ENCODE measurements at regions not wholly inside any gene's neighbourhood (a gene's known extent, or its start where the extent isn't known, plus 50 kb on each side); places are given as distances from the start of the nearest gene placed in this dataset.

- Mint-ChIP-seq H3K9me3 (peaks cover 0 to 5% of the 10 kb centered on the region in 2 experiments; a peak in 4 of 5 replicates), H3K27ac (0 out of 7 replicates have a peak overlapping the region, but pooled peaks of 1 of the 3 experiments have one; percentile 46), H3K4me3 (no peak overlapping the region), H3K4me1 (no peaks in the 10 kb centered on the region), H3K27me3 (ENCODE audit: low read depth) (no peaks in the 10 kb centered on the region), H3K36me3 (ENCODE audit: insufficient read depth in 1 of 3, low read depth in 3 of 3) (peaks cover 0 to 5% (median 5%) of the 10 kb centered on the region in 3 experiments; a peak in 3 of 7 replicates)
- Histone ChIP-seq H3K27ac (ENCODE audit: insufficient read length, low read depth, low read length) (no peak overlapping the region), H3K27me3 (ENCODE audit: insufficient read depth, low read length) (no peaks in the 10 kb centered on the region), H4K8ac (replicated peaks; ENCODE audit: insufficient read length, low read depth, low read length) (no peak overlapping the region), H2BK15ac (ENCODE audit: low read depth, low read length) (no peak overlapping the region), H3K56ac (ENCODE audit: insufficient read length, low read depth, low read length) (no peak overlapping the region), H2BK5ac (ENCODE audit: insufficient read length, low read length) (no peak overlapping the region), H3K79me2 (ENCODE audit: insufficient read depth, low read length) (no peaks in the 10 kb centered on the region), H3K18ac (ENCODE audit: insufficient read length, low read depth, low read length) (no peak overlapping the region), H3K9me3 (ENCODE audit: control insufficient read depth, low read depth, low read length) (no peaks in the 10 kb centered on the region), H3K23ac (ENCODE audit: insufficient read length, low read depth, low read length) (no peak overlapping the region), H3K14ac (ENCODE audit: insufficient read depth, low read length) (no peak overlapping the region), H2AK5ac (ENCODE audit: insufficient read length, low read length) (no peak overlapping the region), H4K5ac (ENCODE audit: insufficient read length, low read depth, low read length) (no peak overlapping the region), H2BK12ac (ENCODE audit: insufficient read length, low read depth, low read length) (no peak overlapping the region), H4K20me1 (ENCODE audit: control insufficient read depth, insufficient read depth, insufficient read length) (no peaks in the 10 kb centered on the region), H3K4me2 (ENCODE audit: insufficient read depth, insufficient read length, low read length) (no peak overlapping the region), H3K4ac (ENCODE audit: low read depth, low read length) (no peak overlapping the region), H3K4me1 (ENCODE audit: insufficient read depth, low read length) (no peaks in the 10 kb centered on the region), H3K79me1 (ENCODE audit: insufficient read depth, low read depth, low read length, poor library complexity, severe bottlenecking) (no peaks in the 10 kb centered on the region), H2AFZ (ENCODE audit: low read length) (no peak overlapping the region), H3T11ph (ENCODE audit: low read length) (no peak overlapping the region), H2BK20ac (ENCODE audit: low read depth, low read length, poor library complexity, severe bottlenecking) (no peak overlapping the region), H3K9ac (ENCODE audit: extremely low read depth, insufficient read length, low read length) (no peak overlapping the region), H4K91ac (ENCODE audit: insufficient read length, low read depth, low read length) (no peak overlapping the region), H3K23me2 (ENCODE audit: insufficient read length, low read depth, low read length, poor library complexity, severe bottlenecking) (no peaks in the 10 kb centered on the region), H2BK120ac (ENCODE audit: low read depth, low read length, poor library complexity, severe bottlenecking) (no peak overlapping the region)
- TF ChIP-seq, protein P1, sequence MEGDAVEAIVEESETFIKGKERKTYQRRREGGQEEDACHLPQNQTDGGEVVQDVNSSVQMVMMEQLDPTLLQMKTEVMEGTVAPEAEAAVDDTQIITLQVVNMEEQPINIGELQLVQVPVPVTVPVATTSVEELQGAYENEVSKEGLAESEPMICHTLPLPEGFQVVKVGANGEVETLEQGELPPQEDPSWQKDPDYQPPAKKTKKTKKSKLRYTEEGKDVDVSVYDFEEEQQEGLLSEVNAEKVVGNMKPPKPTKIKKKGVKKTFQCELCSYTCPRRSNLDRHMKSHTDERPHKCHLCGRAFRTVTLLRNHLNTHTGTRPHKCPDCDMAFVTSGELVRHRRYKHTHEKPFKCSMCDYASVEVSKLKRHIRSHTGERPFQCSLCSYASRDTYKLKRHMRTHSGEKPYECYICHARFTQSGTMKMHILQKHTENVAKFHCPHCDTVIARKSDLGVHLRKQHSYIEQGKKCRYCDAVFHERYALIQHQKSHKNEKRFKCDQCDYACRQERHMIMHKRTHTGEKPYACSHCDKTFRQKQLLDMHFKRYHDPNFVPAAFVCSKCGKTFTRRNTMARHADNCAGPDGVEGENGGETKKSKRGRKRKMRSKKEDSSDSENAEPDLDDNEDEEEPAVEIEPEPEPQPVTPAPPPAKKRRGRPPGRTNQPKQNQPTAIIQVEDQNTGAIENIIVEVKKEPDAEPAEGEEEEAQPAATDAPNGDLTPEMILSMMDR (conservative IDR thresholded peaks at IDR 0.05), result no peak
- DNase-seq, result no peak
- WGBS (ENCODE audit: extremely low coverage, insufficient read length, low lambda C conversion rate), result no CpG with 5 or more reads among the region's 3 CpGs
Observed at GRCh38 chr12:63400718-63401117, 249.7 kb upstream of the AVPR1A start.
